Esophagus muscularis mucosa (tissue), 4 donors: ENCODE measurements at regions not wholly inside any gene's neighbourhood (a gene's known extent, or its start where the extent isn't known, plus 50 kb on each side); places are given as distances from the start of the nearest gene placed in this dataset.

Experiments used
- DNase-seq: peaks from one replicate; pipeline ENCODE4 v3.0.0-alpha.2; 2017; ENCODE audit errors: extremely low spot score
- H3K27ac ChIP-seq, 4 donors: fragments of 200-600 bp; sonication (generic); replicated peaks in 1 of 4; 1 replicate in 3 of 4; 2 replicates in 1 of 4; pipeline ENCODE4 v1.5.1; 2016 to 2019; ENCODE audit warnings: mild to moderate bottlenecking in 1 of 4
- H3K27me3 ChIP-seq, 4 donors: fragments of 200-600 bp; sonication (generic); one replicate each; pipeline versions ENCODE4 v1.5.1 to v1.6.0; 2016 to 2019
- H3K36me3 ChIP-seq, 4 donors: fragments of 200-600 bp; sonication (generic); one replicate each; pipeline ENCODE4 v1.5.1; 2016 to 2019
- H3K4me1 ChIP-seq, 4 donors: fragments of 200-600 bp; sonication (generic); one replicate each; pipeline ENCODE4 v1.5.1; 2016 to 2019
- H3K4me3 ChIP-seq, 4 donors: fragments of 200-600 bp; sonication (generic); 1 replicate in 2 of 4; 2 replicates in 2 of 4; pipeline ENCODE4 v1.5.1; 2016 to 2019; ENCODE audit warnings: mild to moderate bottlenecking in 4 of 4, moderate library complexity in 1 of 4
- H3K9me3 ChIP-seq, 4 donors: fragments of 200-600 bp; sonication (generic); 1 replicate in 3 of 4; 2 replicates in 1 of 4; pipeline ENCODE4 v1.5.1; 2016 to 2019
- EP300 ChIP-seq: sonication (generic); formaldehyde crosslinking; IDR thresholded peaks from one replicate; pipeline ENCODE4 v1.6.1; 2017; ENCODE audit warnings: antibody characterized with exemption
- POLR2A ChIP-seq: fragments of 450-650 bp; IDR thresholded peaks from one replicate; pipeline ENCODE4 v1.6.1; 2017; ENCODE audit warnings: antibody characterized with exemption, moderate library complexity, mild to moderate bottlenecking, low read depth
- POLR2AphosphoS5 ChIP-seq, 2 donors: sonication (generic); formaldehyde crosslinking; IDR thresholded peaks; one replicate each; pipeline ENCODE4 v1.6.1; 2017; ENCODE audit warnings: antibody characterized with exemption in 2 of 2
- WGBS: methylation state at CpG from one replicate; pipeline ENCODE4 v1.1.5; 2018; 5-methylcytosine and 5-hydroxymethylcytosine counted together
- intact Hi-C: fragments of 100-400 bp; cut with DNase I; formaldehyde crosslinking; loops from one replicate; pipeline ENCODE4 v1.15.1; 2023
- TF ChIP-seq, protein P1 (sequence below), 3 experiments: fragments of 200-600 bp in 2 of 3; fragments of 450-650 bp in 1 of 3; sonication (generic) in 2 of 3; IDR thresholded peaks; one replicate each; pipeline ENCODE4 v1.5.1; 2017 to 2019; ENCODE audit warnings: antibody characterized with exemption in 3 of 3, mild to moderate bottlenecking in 2 of 3, moderate library complexity in 1 of 3

GRCh38 chr15:62377736-62378480, 212.8 kb upstream of the C2CD4B start:
- no peaks in the 10 kb centered on the region for H3K36me3 ChIP-seq
- H3K9me3 ChIP-seq, result no peaks in the 10 kb centered on the region
- H3K27me3 ChIP-seq, result peaks cover 0 to 9% (median 0%) of the 10 kb centered on the region in 4 donors
- no peak overlapping the region for H3K4me3 ChIP-seq
- DNase-seq, result no peak
- WGBS, result 59% methylated on average over 3 of the region's 3 CpGs
- intact Hi-C loops, result no loop called here
- no peak for TF ChIP-seq EP300
- no peak for TF ChIP-seq POLR2A
- TF ChIP-seq, protein P1, sequence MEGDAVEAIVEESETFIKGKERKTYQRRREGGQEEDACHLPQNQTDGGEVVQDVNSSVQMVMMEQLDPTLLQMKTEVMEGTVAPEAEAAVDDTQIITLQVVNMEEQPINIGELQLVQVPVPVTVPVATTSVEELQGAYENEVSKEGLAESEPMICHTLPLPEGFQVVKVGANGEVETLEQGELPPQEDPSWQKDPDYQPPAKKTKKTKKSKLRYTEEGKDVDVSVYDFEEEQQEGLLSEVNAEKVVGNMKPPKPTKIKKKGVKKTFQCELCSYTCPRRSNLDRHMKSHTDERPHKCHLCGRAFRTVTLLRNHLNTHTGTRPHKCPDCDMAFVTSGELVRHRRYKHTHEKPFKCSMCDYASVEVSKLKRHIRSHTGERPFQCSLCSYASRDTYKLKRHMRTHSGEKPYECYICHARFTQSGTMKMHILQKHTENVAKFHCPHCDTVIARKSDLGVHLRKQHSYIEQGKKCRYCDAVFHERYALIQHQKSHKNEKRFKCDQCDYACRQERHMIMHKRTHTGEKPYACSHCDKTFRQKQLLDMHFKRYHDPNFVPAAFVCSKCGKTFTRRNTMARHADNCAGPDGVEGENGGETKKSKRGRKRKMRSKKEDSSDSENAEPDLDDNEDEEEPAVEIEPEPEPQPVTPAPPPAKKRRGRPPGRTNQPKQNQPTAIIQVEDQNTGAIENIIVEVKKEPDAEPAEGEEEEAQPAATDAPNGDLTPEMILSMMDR (IDR thresholded peaks at IDR 0.05), result no peak
- TF ChIP-seq POLR2AphosphoS5 (IDR thresholded peaks at IDR 0.05), result no peak
- H3K4me1 ChIP-seq, result no peaks in the 10 kb centered on the region
- H3K27ac ChIP-seq, result no peak overlapping the region

DNA sequence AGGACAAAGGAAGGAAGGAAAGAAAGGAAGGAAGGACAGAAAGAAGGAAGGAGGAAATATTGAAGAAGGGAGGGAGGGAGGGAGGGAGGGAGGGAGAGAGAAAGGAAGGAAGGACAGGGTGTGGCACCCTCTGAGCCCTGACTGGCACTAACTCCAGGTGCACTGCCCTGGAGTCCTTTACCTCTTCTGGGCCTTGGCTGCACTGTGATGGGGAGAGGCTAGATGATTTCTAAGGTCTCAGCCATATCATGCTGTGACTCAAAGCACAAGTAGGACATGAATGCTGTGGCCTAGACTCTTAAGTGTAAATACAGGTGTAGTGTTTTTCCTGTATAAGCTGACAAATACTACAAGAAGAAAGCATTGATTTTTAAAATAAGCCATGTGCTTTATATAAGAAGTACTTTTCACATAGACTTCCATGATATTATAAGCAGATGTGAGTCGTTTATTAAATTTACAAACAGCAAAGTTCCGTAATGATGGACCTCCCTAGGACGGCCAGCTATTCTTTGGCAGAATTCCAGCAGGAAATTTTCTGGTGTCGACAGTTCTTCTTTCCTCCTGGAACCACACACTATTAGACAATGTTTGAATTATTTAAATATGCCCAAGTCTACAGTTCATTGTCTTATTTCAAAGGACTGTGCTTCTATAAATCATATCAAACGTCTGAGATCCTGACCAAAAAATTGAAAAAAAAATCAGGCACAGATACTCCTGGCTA, 213.8 kb upstream of the C2CD4B start:
- H3K9me3 ChIP-seq, result no peaks in the 10 kb centered on the region
- H3K4me3 ChIP-seq, result no peak overlapping the region
- H3K36me3 ChIP-seq, result no peaks in the 10 kb centered on the region
- TF ChIP-seq POLR2AphosphoS5 (IDR thresholded peaks at IDR 0.05) (no peak), POLR2A (no peak), EP300 (no peak)
- TF ChIP-seq, protein P1 (IDR thresholded peaks at IDR 0.05), result no peak
- WGBS, result 26% methylated on average over 5 of the region's 5 CpGs
- intact Hi-C loops, result no loop called here
- peaks cover 0 to 9% (median 0%) of the 10 kb centered on the region in 4 donors for H3K27me3 ChIP-seq
- no peak overlapping the region for H3K27ac ChIP-seq
- H3K4me1 ChIP-seq, result no peaks in the 10 kb centered on the region
- DNase-seq, result no peak

GRCh38 chr15:62380011-62380410, 214.9 kb upstream of the C2CD4B start:
- Histone ChIP-seq H3K27me3 (peaks cover 0 to 9% (median 0%) of the 10 kb centered on the region in 4 donors), H3K36me3 (no peaks in the 10 kb centered on the region), H3K4me3 (no peak overlapping the region), H3K9me3 (no peaks in the 10 kb centered on the region), H3K4me1 (no peaks in the 10 kb centered on the region), H3K27ac (no peak overlapping the region)
- DNase-seq, result no peak
- TF ChIP-seq POLR2AphosphoS5 (IDR thresholded peaks at IDR 0.05), result no peak
- TF ChIP-seq, protein P1 (IDR thresholded peaks at IDR 0.05), result no peak
- no peak for TF ChIP-seq EP300
- TF ChIP-seq POLR2A, result no peak
- WGBS, result 69% methylated on average over 4 of the region's 4 CpGs
- intact Hi-C loops, result no loop called here

DNA sequence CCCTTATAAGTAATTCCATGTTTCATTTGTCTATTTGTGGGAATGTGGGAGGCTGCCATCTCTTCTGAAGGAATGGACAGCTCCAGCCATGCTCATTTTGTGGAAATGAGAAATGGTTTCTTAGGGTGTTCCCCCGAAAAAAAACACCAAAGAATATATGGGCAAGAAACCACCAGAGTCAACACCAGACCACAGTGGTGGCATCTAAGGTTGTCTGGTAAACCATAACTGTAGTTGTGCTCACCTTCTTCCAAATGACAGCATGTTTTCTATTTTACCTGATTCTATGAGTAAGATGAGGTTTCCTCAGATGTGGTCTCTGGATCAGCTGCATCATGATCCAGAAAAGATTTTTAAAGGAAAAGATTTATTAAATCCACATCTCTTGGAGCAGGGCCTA, 217.0 kb upstream of the C2CD4B start:
- intact Hi-C loops, result no loop called here
- Histone ChIP-seq H3K9me3 (no peaks in the 10 kb centered on the region), H3K27me3 (peaks cover 0 to 9% (median 0%) of the 10 kb centered on the region in 4 donors), H3K27ac (no peak overlapping the region), H3K36me3 (no peaks in the 10 kb centered on the region), H3K4me1 (no peaks in the 10 kb centered on the region), H3K4me3 (no peak overlapping the region)
- WGBS, result 77% methylated on average over 1 of the region's 1 CpG
- no peak for DNase-seq
- TF ChIP-seq, protein P1 (IDR thresholded peaks at IDR 0.05), result no peak
- TF ChIP-seq POLR2AphosphoS5 (IDR thresholded peaks at IDR 0.05) (no peak), EP300 (no peak), POLR2A (no peak)
